IMR-90 (cell line): ENCODE measurements at regions not wholly inside any gene's neighbourhood (a gene's known extent, or its start where the extent isn't known, plus 50 kb on each side); places are given as distances from the start of the nearest gene placed in this dataset.

Experiments
- ATAC-seq: fragments of 200-7000 bp; cut with Tn5 transposase; 2 replicates; pipeline ENCODE4 v1.9.1; 2020; ENCODE audit warnings: low read depth, mild to moderate bottlenecking, moderate library complexity
- BruUV-seq: library from RNA; stranded (reverse); fragments of 400-500 nt; replicated peaks from 2 replicates; lab custom pipeline; 2021; lab: Mats Ljungman, UMichigan
- CTCF ChIA-PET: fragments of 300-600 bp; formaldehyde crosslinking; extraction: SDS; loops from one replicate; lab custom pipeline; 2021; ENCODE audit warnings: antibody characterized with exemption; lab: Yijun Ruan, JAX
- POLR2A ChIA-PET: fragments of 300-600 bp; sonication (Branson Sonifier 250); formaldehyde crosslinking; loops from one replicate; lab custom pipeline; 2022; ENCODE audit warnings: antibody characterized with exemption; ENCODE audit not compliant: unreplicated experiment; lab: Charles Lee
- DNase-seq: peaks from one replicate; pipeline ENCODE4 v3.0.0; 2013
- H2AFZ ChIP-seq: replicated peaks from 2 replicates; pipeline ENCODE3; 2013; ENCODE audit warnings: low read length, mild to moderate bottlenecking; ENCODE audit not compliant: poor library complexity
- H2AK5ac ChIP-seq: 2 replicates; pipeline ENCODE4 v1.6.1; 2013; ENCODE audit warnings: low read depth, low read length, inconsistent platforms
- H2AK9ac ChIP-seq: replicated peaks from 2 replicates; pipeline ENCODE3; 2013; ENCODE audit warnings: mild to moderate bottlenecking, low read depth, low read length, moderate library complexity; ENCODE audit not compliant: poor library complexity
- H2BK120ac ChIP-seq: 2 replicates; pipeline ENCODE4 v1.6.1; 2013; ENCODE audit warnings: low read depth, low read length, inconsistent platforms
- H2BK15ac ChIP-seq: 3 replicates; pipeline ENCODE4 v1.6.1; 2013; ENCODE audit warnings: low read depth, low read length, inconsistent platforms
- H2BK20ac ChIP-seq: 2 replicates; pipeline ENCODE4 v1.6.1; 2013; ENCODE audit warnings: low read depth, mild to moderate bottlenecking, inconsistent platforms, low read length, moderate library complexity
- H2BK5ac ChIP-seq: 2 replicates; pipeline ENCODE4 v1.6.1; 2013; ENCODE audit warnings: mild to moderate bottlenecking, low read depth, low read length, inconsistent platforms; ENCODE audit not compliant: poor library complexity, severe bottlenecking
- H3K14ac ChIP-seq: replicated peaks from 2 replicates; pipeline ENCODE4 v1.6.1; 2013; ENCODE audit warnings: low read depth, low read length, inconsistent platforms
- H3K18ac ChIP-seq: 2 replicates; pipeline ENCODE4 v1.6.1; 2013; ENCODE audit warnings: low read depth, low read length, control low read depth
- H3K23ac ChIP-seq: 2 replicates; pipeline ENCODE4 v1.6.1; 2013; ENCODE audit warnings: low read depth, low read length, inconsistent platforms
- H3K27ac ChIP-seq: 2 replicates; pipeline ENCODE4 v1.5.1; 2013; ENCODE audit warnings: mild to moderate bottlenecking, control low read depth, low read length; ENCODE audit not compliant: insufficient read depth
- H3K27me3 ChIP-seq: 2 replicates; pipeline ENCODE4 v1.6.1; 2013; ENCODE audit warnings: low read length; ENCODE audit not compliant: control insufficient read depth, insufficient read depth
- H3K36me3 ChIP-seq: 2 replicates; pipeline ENCODE4 v1.6.1; 2013; ENCODE audit warnings: low read length, mixed read lengths; ENCODE audit not compliant: control insufficient read depth, insufficient read depth
- H3K4ac ChIP-seq: 2 replicates; pipeline ENCODE4 v1.6.1; 2013; ENCODE audit warnings: low read depth, low read length, inconsistent platforms
- H3K4me1 ChIP-seq: 2 replicates; pipeline ENCODE4 v1.6.1; 2013; ENCODE audit warnings: low read length, mixed read lengths; ENCODE audit not compliant: control insufficient read depth, insufficient read depth
- H3K4me2 ChIP-seq: 2 replicates; pipeline ENCODE4 v1.6.1; 2013; ENCODE audit warnings: low read depth, mild to moderate bottlenecking, control low read depth, low read length, moderate library complexity
- H3K4me3 ChIP-seq: 2 replicates; pipeline ENCODE4 v1.5.1; 2013; ENCODE audit warnings: low read depth, mild to moderate bottlenecking, control low read depth, low read length, moderate library complexity; ENCODE audit not compliant: insufficient read depth
- H3K56ac ChIP-seq: 2 replicates; pipeline ENCODE4 v1.6.1; 2013; ENCODE audit warnings: low read length, inconsistent platforms; ENCODE audit not compliant: insufficient read depth; ENCODE audit errors: extremely low read depth
- H3K79me1 ChIP-seq, 2 experiments: 2 replicates each; pipeline ENCODE4 v1.6.1; 2013; ENCODE audit warnings: low read length in 2 of 2, inconsistent platforms in 1 of 2, low read depth in 1 of 2
- H3K9ac ChIP-seq: 2 replicates; pipeline ENCODE4 v1.6.1; 2013; ENCODE audit warnings: low read depth, low read length, control low read depth
- H3K9me1 ChIP-seq: 2 replicates; pipeline ENCODE4 v1.6.1; 2013; ENCODE audit warnings: low read length, inconsistent platforms; ENCODE audit not compliant: insufficient read depth
- H3K9me3 ChIP-seq: 2 replicates; pipeline ENCODE4 v1.6.1; 2013; ENCODE audit warnings: low read length; ENCODE audit not compliant: control insufficient read depth, insufficient read depth
- H4K20me1 ChIP-seq: 2 replicates; pipeline ENCODE4 v1.6.1; 2013; ENCODE audit warnings: low read length, inconsistent platforms; ENCODE audit not compliant: insufficient read depth
- H4K5ac ChIP-seq: 2 replicates; pipeline ENCODE4 v1.6.1; 2013; ENCODE audit warnings: mild to moderate bottlenecking, low read depth, low read length, control low read depth
- H4K8ac ChIP-seq, 2 experiments: 2 replicates each; pipeline ENCODE4 v1.6.1; 2013; ENCODE audit warnings: low read depth in 2 of 2, low read length in 2 of 2, control low read depth in 1 of 2, inconsistent platforms in 1 of 2
- H4K91ac ChIP-seq: 2 replicates; pipeline ENCODE4 v1.6.1; 2013; ENCODE audit warnings: low read depth, low read length, inconsistent platforms; ENCODE audit not compliant: insufficient read depth
- BHLHE40 ChIP-seq: fragments of 150-350 bp; IDR thresholded peaks from 2 replicates; pipeline ENCODE4 v1.6.1; 2016; ENCODE audit warnings: mild to moderate bottlenecking, low read depth, low read length
- CEBPB ChIP-seq: IDR thresholded peaks from 2 replicates; pipeline ENCODE4 v1.6.1; 2012; ENCODE audit warnings: low read depth, low read length, improper control_type of control experiment
- CHD1 ChIP-seq: IDR thresholded peaks from 2 replicates; pipeline ENCODE4 v1.6.1; 2012; ENCODE audit warnings: low read depth, low read length, improper control_type of control experiment
- FOS ChIP-seq: fragments of 150-350 bp; IDR thresholded peaks from 2 replicates; pipeline ENCODE4 v1.6.1; 2016; ENCODE audit warnings: low read depth, low read length
- MAFK ChIP-seq: IDR thresholded peaks from 2 replicates; pipeline ENCODE4 v1.6.1; 2012; ENCODE audit warnings: low read depth, low read length, improper control_type of control experiment
- MXI1 ChIP-seq: IDR thresholded peaks from 2 replicates; pipeline ENCODE4 v1.6.1; 2012; ENCODE audit warnings: low read depth, mild to moderate bottlenecking, low read length, moderate library complexity, borderline replicate concordance
- NFE2L2 ChIP-seq: fragments of 150-350 bp; IDR thresholded peaks from 2 replicates; pipeline ENCODE4 v1.6.1; 2016; ENCODE audit warnings: low read depth, mild to moderate bottlenecking, low read length
- POLR2A ChIP-seq: IDR thresholded peaks from 2 replicates; pipeline ENCODE4 v1.6.1; 2012; ENCODE audit warnings: mild to moderate bottlenecking, low read depth, low read length
- RAD21 ChIP-seq: IDR thresholded peaks from 2 replicates; pipeline ENCODE4 v1.6.1; 2012; ENCODE audit warnings: low read length, improper control_type of control experiment
- RCOR1 ChIP-seq: IDR thresholded peaks from 2 replicates; pipeline ENCODE4 v1.6.1; 2012; ENCODE audit warnings: mild to moderate bottlenecking, low read length, improper control_type of control experiment; ENCODE audit not compliant: insufficient replicate concordance
- RFX5 ChIP-seq: IDR thresholded peaks from 2 replicates; pipeline ENCODE4 v1.8.0; 2012; ENCODE audit warnings: low read depth, mild to moderate bottlenecking, low read length, moderate library complexity
- SMC3 ChIP-seq: fragments of 150-350 bp; IDR thresholded peaks from 2 replicates; pipeline ENCODE4 v1.6.1; 2016; ENCODE audit warnings: low read depth, mild to moderate bottlenecking, antibody characterized with exemption, low read length, moderate library complexity
- WGBS, 2 experiments: methylation state at CpG; one replicate each; pipeline versions ENCODE4 v1.1.5 to v1.1.7; 2013; ENCODE audit warnings: missing lambda C conversion rate in 2 of 2; ENCODE audit not compliant: insufficient read length in 1 of 2; ENCODE audit errors: extremely low coverage in 2 of 2; 5-methylcytosine and 5-hydroxymethylcytosine counted together
- dilution Hi-C: fragments of 300-500 bp; cut with HindIII; formaldehyde crosslinking; loops from one replicate; pipeline ENCODE4 v1.14.3; 2018; ENCODE audit warnings: low sequenced_read_pairs; ENCODE audit not compliant: unreplicated experiment
- in situ Hi-C: fragments of 300-500 bp; cut with MboI; formaldehyde crosslinking; loops from 3 replicates; pipeline ENCODE4 v1.14.3; 2019; ENCODE audit warnings: low sequenced_read_pairs, inconsistent platforms, mixed read lengths
- intact Hi-C: fragments of 100-400 bp; cut with micrococcal nuclease; formaldehyde crosslinking; loops from 2 replicates; pipeline ENCODE4 v1.10.0; 2022
- TF ChIP-seq, protein P1 (sequence below): conservative IDR thresholded peaks from 2 replicates; pipeline ENCODE4 v1.5.1; 2012; ENCODE audit warnings: mild to moderate bottlenecking, low read depth, low read length, improper control_type of control experiment
- TF ChIP-seq, protein P2 (sequence below): fragments of 150-350 bp; IDR thresholded peaks from 2 replicates; pipeline ENCODE4 v1.6.1; 2016; ENCODE audit warnings: low read depth, mild to moderate bottlenecking, low read length, moderate library complexity, borderline replicate concordance

DNA sequence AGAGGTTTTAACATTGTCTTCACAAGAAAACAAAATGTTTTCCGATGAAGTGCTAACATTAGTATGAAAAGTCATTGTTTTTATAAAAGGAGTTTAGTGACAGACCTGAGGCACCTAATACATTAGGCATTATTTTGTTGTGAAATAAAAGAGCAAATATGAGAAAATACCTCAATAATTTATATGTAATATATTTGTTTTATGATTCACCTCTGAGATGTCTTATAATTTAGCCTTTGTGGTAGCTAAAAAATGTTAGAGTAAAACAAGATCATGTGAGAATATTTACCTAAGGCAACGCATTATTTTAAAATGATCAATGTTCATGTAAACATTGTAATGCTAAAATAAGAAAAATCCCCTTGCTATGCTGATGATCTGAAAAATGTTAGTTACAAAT lies 100.9 kb upstream of the WDFY3 start:
- ChIA-PET POLR2A (no interaction called here), CTCF (interaction anchor here (1.6 kb wide), 1 partner anchor 16 kb away, joined by 3 read pairs; no protein-coding TSS in a partner anchor)
- TF ChIP-seq NFE2L2 (no peak), RAD21 (no peak), RCOR1 (no peak), MXI1 (no peak), CHD1 (no peak), MAFK (no peak), POLR2A (no peak), CEBPB (no peak), SMC3 (no peak), RFX5 (no peak), BHLHE40 (no peak), FOS (no peak)
- TF ChIP-seq, protein P1, sequence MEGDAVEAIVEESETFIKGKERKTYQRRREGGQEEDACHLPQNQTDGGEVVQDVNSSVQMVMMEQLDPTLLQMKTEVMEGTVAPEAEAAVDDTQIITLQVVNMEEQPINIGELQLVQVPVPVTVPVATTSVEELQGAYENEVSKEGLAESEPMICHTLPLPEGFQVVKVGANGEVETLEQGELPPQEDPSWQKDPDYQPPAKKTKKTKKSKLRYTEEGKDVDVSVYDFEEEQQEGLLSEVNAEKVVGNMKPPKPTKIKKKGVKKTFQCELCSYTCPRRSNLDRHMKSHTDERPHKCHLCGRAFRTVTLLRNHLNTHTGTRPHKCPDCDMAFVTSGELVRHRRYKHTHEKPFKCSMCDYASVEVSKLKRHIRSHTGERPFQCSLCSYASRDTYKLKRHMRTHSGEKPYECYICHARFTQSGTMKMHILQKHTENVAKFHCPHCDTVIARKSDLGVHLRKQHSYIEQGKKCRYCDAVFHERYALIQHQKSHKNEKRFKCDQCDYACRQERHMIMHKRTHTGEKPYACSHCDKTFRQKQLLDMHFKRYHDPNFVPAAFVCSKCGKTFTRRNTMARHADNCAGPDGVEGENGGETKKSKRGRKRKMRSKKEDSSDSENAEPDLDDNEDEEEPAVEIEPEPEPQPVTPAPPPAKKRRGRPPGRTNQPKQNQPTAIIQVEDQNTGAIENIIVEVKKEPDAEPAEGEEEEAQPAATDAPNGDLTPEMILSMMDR, result no peak
- TF ChIP-seq, protein P2, sequence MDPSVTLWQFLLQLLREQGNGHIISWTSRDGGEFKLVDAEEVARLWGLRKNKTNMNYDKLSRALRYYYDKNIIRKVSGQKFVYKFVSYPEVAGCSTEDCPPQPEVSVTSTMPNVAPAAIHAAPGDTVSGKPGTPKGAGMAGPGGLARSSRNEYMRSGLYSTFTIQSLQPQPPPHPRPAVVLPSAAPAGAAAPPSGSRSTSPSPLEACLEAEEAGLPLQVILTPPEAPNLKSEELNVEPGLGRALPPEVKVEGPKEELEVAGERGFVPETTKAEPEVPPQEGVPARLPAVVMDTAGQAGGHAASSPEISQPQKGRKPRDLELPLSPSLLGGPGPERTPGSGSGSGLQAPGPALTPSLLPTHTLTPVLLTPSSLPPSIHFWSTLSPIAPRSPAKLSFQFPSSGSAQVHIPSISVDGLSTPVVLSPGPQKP, result no peak
- Histone ChIP-seq H3K4ac (no peak overlapping the region), H4K91ac (no peak overlapping the region), H3K56ac (no peak overlapping the region), H4K8ac (no peak overlapping the region), H3K27ac (no peak overlapping the region), H2AK9ac (no peak overlapping the region), H3K4me1 (no peaks in the 10 kb centered on the region), H3K9me1 (no peaks in the 10 kb centered on the region), H3K9me3 (no peaks in the 10 kb centered on the region), H3K18ac (no peak overlapping the region), H2AK5ac (no peak overlapping the region), H2AFZ (no peak overlapping the region), H3K36me3 (no peaks in the 10 kb centered on the region), H3K79me1 (no peaks in the 10 kb centered on the region), H3K14ac (no peak overlapping the region), H3K4me3 (no peak overlapping the region), H4K20me1 (no peaks in the 10 kb centered on the region), H3K4me2 (no peak overlapping the region), H2BK20ac (no peak overlapping the region), H2BK5ac (no peak overlapping the region), H3K27me3 (no peaks in the 10 kb centered on the region), H4K5ac (no peak overlapping the region), H2BK15ac (no peak overlapping the region), H3K23ac (no peak overlapping the region), H2BK120ac (no peak overlapping the region), H3K9ac (no peak overlapping the region)
- no CpG with 5 or more reads among the region's 2 CpGs for WGBS, 2 experiments
- ATAC-seq (no peak), DNase-seq (no peak)
- in situ Hi-C loops (no loop called here), dilution Hi-C loops (no loop called here), intact Hi-C loops (no loop called here)
- no TSS peak for BruUV-seq
